Testis (tissue), 2 donors: ENCODE measurements at regions not wholly inside any gene's neighbourhood (a gene's known extent, or its start where the extent isn't known, plus 50 kb on each side); places are given as distances from the start of the nearest gene placed in this dataset.

Source experiments
- POLR2A ChIP-seq: fragments of 450-650 bp; IDR thresholded peaks from one replicate; pipeline ENCODE4 v1.6.1; 2017; ENCODE audit warnings: antibody characterized with exemption, mild to moderate bottlenecking, moderate library complexity
- TF ChIP-seq, protein P1 (sequence below), 3 experiments: fragments of 450-650 bp in 2 of 3; fragments of 200-600 bp in 1 of 3; sonication (generic) in 1 of 3; IDR thresholded peaks; one replicate each; pipeline ENCODE4 v1.5.1; 2016 to 2019; ENCODE audit warnings: antibody characterized with exemption in 3 of 3, mild to moderate bottlenecking in 2 of 3, moderate library complexity in 1 of 3

DNA sequence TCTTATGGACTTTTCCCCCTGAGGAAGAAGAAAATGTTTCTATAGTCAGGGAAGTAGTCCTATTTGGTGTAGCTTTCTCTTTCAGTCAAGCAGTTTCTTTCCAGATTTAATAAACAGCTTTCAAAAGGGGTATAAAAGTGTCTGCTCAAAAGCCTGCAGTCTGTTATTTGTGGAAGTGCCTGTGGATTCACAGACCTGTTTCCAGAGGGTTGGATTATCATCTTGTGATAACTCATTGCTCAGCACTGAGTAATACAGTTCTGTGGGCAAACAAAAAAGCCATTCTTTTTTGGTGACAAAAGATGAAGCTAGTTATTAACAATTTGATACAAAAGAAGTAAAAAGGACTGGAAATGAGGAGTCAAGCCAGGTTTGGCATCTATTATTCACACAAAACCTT is 358.2 kb upstream of the ID4 start:
- TF ChIP-seq POLR2A: no peak
- TF ChIP-seq, protein P1, sequence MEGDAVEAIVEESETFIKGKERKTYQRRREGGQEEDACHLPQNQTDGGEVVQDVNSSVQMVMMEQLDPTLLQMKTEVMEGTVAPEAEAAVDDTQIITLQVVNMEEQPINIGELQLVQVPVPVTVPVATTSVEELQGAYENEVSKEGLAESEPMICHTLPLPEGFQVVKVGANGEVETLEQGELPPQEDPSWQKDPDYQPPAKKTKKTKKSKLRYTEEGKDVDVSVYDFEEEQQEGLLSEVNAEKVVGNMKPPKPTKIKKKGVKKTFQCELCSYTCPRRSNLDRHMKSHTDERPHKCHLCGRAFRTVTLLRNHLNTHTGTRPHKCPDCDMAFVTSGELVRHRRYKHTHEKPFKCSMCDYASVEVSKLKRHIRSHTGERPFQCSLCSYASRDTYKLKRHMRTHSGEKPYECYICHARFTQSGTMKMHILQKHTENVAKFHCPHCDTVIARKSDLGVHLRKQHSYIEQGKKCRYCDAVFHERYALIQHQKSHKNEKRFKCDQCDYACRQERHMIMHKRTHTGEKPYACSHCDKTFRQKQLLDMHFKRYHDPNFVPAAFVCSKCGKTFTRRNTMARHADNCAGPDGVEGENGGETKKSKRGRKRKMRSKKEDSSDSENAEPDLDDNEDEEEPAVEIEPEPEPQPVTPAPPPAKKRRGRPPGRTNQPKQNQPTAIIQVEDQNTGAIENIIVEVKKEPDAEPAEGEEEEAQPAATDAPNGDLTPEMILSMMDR (IDR thresholded peaks at IDR 0.05): no peak
